ENCODE measurements at regions not wholly inside any gene's neighbourhood (a gene's known extent, or its start where the extent isn't known, plus 50 kb on each side); places are given as distances from the start of the nearest gene placed in this dataset.

DNA sequence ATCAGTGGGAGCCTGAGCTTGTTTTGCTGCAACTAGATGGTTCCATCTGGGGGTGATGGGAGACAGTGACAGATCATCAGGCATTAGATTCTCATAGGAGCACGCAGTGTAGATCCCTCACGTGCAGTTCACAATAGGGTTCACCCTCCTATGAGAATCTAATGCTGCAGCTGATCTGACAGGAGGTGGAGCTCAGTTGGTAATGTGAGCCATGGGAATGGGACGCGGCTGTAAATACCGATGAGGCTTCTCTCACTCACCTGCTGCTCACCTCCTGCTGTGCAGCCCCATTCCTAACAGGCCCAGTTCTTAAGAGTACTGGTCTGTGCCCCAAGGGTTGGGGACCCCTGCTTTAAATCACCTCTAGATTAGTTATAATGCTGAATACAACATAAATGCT lies 137.5 kb upstream of the PLEKHM1 start:
- H3K27ac Mint-ChIP-seq (ENCODE audit: unreplicated experiment): no peak overlapping the region
- H3K4me1 Mint-ChIP-seq (ENCODE audit: unreplicated experiment): no peaks in the 10 kb centered on the region
- H3K36me3 Mint-ChIP-seq (ENCODE audit: unreplicated experiment): peaks cover 31% of the 10 kb centered on the region
- no peaks in the 10 kb centered on the region for H3K27me3 Mint-ChIP-seq (ENCODE audit: unreplicated experiment)
- H3K4me3 Mint-ChIP-seq (ENCODE audit: unreplicated experiment): no peak overlapping the region
- TF ChIP-seq, protein P1, sequence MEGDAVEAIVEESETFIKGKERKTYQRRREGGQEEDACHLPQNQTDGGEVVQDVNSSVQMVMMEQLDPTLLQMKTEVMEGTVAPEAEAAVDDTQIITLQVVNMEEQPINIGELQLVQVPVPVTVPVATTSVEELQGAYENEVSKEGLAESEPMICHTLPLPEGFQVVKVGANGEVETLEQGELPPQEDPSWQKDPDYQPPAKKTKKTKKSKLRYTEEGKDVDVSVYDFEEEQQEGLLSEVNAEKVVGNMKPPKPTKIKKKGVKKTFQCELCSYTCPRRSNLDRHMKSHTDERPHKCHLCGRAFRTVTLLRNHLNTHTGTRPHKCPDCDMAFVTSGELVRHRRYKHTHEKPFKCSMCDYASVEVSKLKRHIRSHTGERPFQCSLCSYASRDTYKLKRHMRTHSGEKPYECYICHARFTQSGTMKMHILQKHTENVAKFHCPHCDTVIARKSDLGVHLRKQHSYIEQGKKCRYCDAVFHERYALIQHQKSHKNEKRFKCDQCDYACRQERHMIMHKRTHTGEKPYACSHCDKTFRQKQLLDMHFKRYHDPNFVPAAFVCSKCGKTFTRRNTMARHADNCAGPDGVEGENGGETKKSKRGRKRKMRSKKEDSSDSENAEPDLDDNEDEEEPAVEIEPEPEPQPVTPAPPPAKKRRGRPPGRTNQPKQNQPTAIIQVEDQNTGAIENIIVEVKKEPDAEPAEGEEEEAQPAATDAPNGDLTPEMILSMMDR (IDR thresholded peaks at IDR 0.05): no peak
- no peaks in the 10 kb centered on the region for H3K9me3 Mint-ChIP-seq (ENCODE audit: unreplicated experiment)
- no peak for DNase-seq (ENCODE audit: extremely low spot score, unreplicated experiment)

DNA sequence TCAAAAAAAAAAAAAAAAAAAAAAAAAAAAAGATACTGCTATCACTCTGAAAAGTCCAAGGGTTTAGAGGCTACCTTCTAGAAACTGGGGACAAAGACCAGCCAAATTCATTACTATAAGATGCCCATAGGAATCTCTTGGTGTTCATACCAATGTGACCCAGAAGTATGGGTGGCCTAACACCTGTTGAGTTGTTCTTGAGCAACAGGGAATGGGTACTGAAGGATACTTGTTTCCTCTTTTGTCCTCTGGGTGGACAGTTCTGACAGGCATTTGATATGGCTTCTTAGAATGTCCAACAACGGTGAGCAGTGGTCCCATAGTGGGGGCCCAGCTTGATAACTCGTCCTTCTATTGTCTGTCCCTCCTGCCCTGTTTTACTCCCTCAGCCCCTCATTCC lies 141.4 kb upstream of the PLEKHM1 start:
- Mint-ChIP-seq H3K4me1 (ENCODE audit: unreplicated experiment) (no peaks in the 10 kb centered on the region), H3K27ac (ENCODE audit: unreplicated experiment) (no peak overlapping the region), H3K27me3 (ENCODE audit: unreplicated experiment) (no peaks in the 10 kb centered on the region), H3K9me3 (ENCODE audit: unreplicated experiment) (no peaks in the 10 kb centered on the region), H3K4me3 (ENCODE audit: unreplicated experiment) (no peak overlapping the region), H3K36me3 (ENCODE audit: unreplicated experiment) (peaks cover 47% of the 10 kb centered on the region)
- no peak for DNase-seq (ENCODE audit: extremely low spot score, unreplicated experiment)
- TF ChIP-seq, protein P1 (IDR thresholded peaks at IDR 0.05): no peak

DNA sequence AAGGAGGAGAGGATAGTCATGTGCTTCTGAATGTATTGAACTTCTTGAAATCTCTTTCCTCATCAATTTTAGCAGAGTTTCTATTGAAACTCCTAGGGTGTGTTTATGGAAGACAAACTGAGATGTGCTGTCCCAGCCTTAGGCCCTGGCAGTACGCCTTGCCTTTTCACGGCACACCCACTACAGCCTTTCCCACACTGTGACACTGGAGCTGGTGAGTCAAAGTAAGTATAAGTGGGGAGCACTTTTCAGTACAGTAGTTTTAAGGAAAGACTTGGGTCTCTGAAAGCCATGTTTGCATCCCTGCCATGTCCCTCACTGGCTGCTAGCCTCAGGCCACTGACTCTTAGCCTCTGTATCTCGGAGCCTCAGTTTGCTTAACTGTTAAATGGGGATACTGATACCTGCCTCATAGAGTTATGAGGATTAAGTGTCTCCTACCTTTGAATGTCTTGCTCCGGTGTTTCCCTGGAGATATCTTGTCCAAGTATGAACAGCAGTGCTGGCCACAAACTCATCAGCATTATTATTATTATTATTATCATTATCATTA lies 144.7 kb upstream of the CRHR1 start:
- no peak for DNase-seq (ENCODE audit: extremely low spot score, unreplicated experiment)
- Mint-ChIP-seq H3K27me3 (ENCODE audit: unreplicated experiment) (no peaks in the 10 kb centered on the region), H3K9me3 (ENCODE audit: unreplicated experiment) (no peaks in the 10 kb centered on the region), H3K4me3 (ENCODE audit: unreplicated experiment) (no peak overlapping the region), H3K36me3 (ENCODE audit: unreplicated experiment) (peaks cover 9% of the 10 kb centered on the region), H3K27ac (ENCODE audit: unreplicated experiment) (no peak overlapping the region), H3K4me1 (ENCODE audit: unreplicated experiment) (no peaks in the 10 kb centered on the region)
- TF ChIP-seq, protein P1 (IDR thresholded peaks at IDR 0.05): no peak

DNA sequence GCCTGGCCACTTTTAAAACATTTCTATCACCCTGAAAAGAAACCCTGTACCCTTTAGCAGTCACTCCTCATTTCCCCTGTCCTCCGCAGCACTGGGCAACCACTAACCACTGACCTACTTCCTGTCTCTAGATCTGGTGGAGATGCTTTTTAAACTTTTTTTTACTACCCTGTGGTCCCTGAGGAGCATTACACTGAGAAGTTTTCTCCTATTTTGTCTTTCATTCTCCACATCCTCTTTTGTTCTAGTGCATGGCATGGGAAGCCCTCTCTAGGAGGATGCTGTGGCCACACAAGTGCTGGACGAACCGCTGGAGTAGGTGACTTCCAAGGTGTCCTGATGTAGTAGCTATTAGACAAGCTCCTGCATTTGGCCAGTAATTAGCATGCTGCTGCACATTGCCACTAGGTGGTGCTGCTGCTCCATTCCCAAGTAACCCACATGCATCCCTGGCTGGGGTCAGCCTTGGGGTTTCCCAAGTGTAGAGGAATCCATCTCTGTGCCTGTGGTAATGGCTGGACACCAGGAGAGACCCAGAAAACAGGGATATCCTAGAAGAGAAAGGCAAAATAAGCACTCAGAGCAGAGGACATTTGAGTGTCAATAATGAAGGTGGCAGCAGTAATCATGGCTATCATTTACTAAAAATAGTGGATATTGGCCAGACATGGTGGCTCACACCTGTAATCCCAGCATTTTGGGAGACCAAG lies 143.8 kb upstream of the CRHR1 start:
- H3K36me3 Mint-ChIP-seq (ENCODE audit: unreplicated experiment): peaks cover 9% of the 10 kb centered on the region
- peak; percentile 89 for DNase-seq (ENCODE audit: extremely low spot score, unreplicated experiment)
- H3K9me3 Mint-ChIP-seq (ENCODE audit: unreplicated experiment): no peaks in the 10 kb centered on the region
- TF ChIP-seq, protein P1 (IDR thresholded peaks at IDR 0.05): peak; percentile 95
- no peak overlapping the region for H3K4me3 Mint-ChIP-seq (ENCODE audit: unreplicated experiment)
- no peaks in the 10 kb centered on the region for H3K27me3 Mint-ChIP-seq (ENCODE audit: unreplicated experiment)
- H3K4me1 Mint-ChIP-seq (ENCODE audit: unreplicated experiment): no peaks in the 10 kb centered on the region
- H3K27ac Mint-ChIP-seq (ENCODE audit: unreplicated experiment): no peak overlapping the region

DNA sequence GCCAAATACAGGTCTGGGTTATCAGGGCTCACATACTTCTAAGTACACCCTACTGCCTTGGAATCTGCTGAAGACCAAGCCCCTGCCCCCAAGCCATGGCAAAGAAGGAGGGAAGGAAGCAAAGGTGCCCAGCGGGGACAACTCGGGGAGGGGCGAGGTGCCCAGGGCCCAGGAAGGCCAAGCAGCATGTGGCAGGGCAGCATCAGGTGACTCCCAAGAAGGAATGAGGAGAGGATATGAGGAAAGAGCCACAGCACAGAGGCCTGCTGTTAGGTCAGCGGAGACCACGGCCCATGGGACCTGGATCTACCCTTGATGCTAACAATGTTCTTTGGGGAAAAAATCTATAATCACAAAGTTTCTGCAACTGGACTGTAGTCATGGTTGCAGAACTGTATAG lies 142.6 kb upstream of the CRHR1 start:
- Mint-ChIP-seq H3K4me1 (ENCODE audit: unreplicated experiment) (no peaks in the 10 kb centered on the region), H3K27ac (ENCODE audit: unreplicated experiment) (no peak overlapping the region), H3K36me3 (ENCODE audit: unreplicated experiment) (no peaks in the 10 kb centered on the region)

More for the DNA sequence above, 142.6 kb upstream of the CRHR1 start:
- TF ChIP-seq, protein P1 (IDR thresholded peaks at IDR 0.05): no peak
- H3K4me3 Mint-ChIP-seq (ENCODE audit: unreplicated experiment): no peak overlapping the region
- H3K27me3 Mint-ChIP-seq (ENCODE audit: unreplicated experiment): peaks cover 4% of the 10 kb centered on the region
- DNase-seq (ENCODE audit: extremely low spot score, unreplicated experiment): no peak
- H3K9me3 Mint-ChIP-seq (ENCODE audit: unreplicated experiment): no peaks in the 10 kb centered on the region
